GM12878 (cell line): ENCODE measurements at regions not wholly inside any gene's neighbourhood (a gene's known extent, or its start where the extent isn't known, plus 50 kb on each side); places are given as distances from the start of the nearest gene placed in this dataset.

Experiments used
- ATAC-seq: fragments of 200-7000 bp; cut with Tn5 transposase; 3 replicates; pipeline ENCODE4 v1.9.1; 2020; ENCODE audit warnings: mild to moderate bottlenecking, moderate library complexity
- BruUV-seq: library from RNA; stranded (reverse); fragments of 400-500 nt; replicated peaks from 2 replicates; lab custom pipeline; 2021; lab: Mats Ljungman, UMichigan
- CTCF ChIA-PET: fragments of 300-600 bp; sonication (Branson Sonifier 250); formaldehyde crosslinking; extraction: SDS; loops from one replicate; lab custom pipeline; 2021; ENCODE audit warnings: inconsistent platforms; lab: Yijun Ruan, JAX
- POLR2A ChIA-PET: fragments of 350-600 bp; formaldehyde crosslinking; extraction: SDS; loops from one replicate; lab custom pipeline; 2021; ENCODE audit warnings: inconsistent platforms; lab: Charles Lee
- RAD21 ChIA-PET: fragments of 300-600 bp; sonication (Branson Sonifier 250); formaldehyde crosslinking; loops from one replicate; lab custom pipeline; 2023; ENCODE audit warnings: antibody characterized with exemption; ENCODE audit not compliant: unreplicated experiment; lab: Charles Lee
- SMC1A ChIA-PET: fragments of 300-600 bp; sonication (Branson Sonifier 250); formaldehyde crosslinking; loops from one replicate; lab custom pipeline; 2023; ENCODE audit not compliant: unreplicated experiment, uncharacterized antibody; lab: Charles Lee
- DNase-seq: peaks from one replicate; pipeline ENCODE4 v3.0.0-alpha.2; 2011; ENCODE audit warnings: low read depth, low spot score
- FAIRE-seq: peaks from 3 replicates; lab custom pipeline; 2011; peaks lifted over from hg19 to GRCh38; lab: Jason Lieb, UNC
- H2AFZ ChIP-seq: 2 replicates; pipeline ENCODE4 v1.6.0; 2011; ENCODE audit warnings: low read depth, low read length, control low read depth; ENCODE audit not compliant: control insufficient read depth
- H3K27ac ChIP-seq: 2 replicates; pipeline ENCODE4 v1.5.1; 2011; ENCODE audit warnings: control low read depth; ENCODE audit not compliant: control insufficient read depth, insufficient read depth
- H3K27me3 ChIP-seq, 2 experiments: replicated peaks in 1 of 2; 2 replicates each; pipeline versions ENCODE4 v1.6.0 to v1.6.1; 2011; ENCODE audit warnings: low read length in 1 of 2; ENCODE audit not compliant: control insufficient read depth in 2 of 2, insufficient read depth in 2 of 2
- H3K36me3 ChIP-seq, 2 experiments: 2 replicates each; pipeline ENCODE4 v1.5.1; 2011; ENCODE audit warnings: low read length in 1 of 2; ENCODE audit not compliant: control insufficient read depth in 2 of 2, insufficient read depth in 2 of 2
- H3K4me1 ChIP-seq: 2 replicates; pipeline ENCODE4 v1.6.1; 2011; ENCODE audit warnings: mild to moderate bottlenecking, low read length, moderate library complexity, mixed read lengths; ENCODE audit not compliant: control insufficient read depth, insufficient read depth
- H3K4me2 ChIP-seq: 2 replicates; pipeline ENCODE4 v1.6.0; 2011; ENCODE audit warnings: control low read depth; ENCODE audit not compliant: control insufficient read depth, insufficient read depth
- H3K4me3 ChIP-seq: fragments of 200-600 bp; sonication (generic); 2 replicates; pipeline ENCODE4 v1.5.1; 2016
- H3K79me2 ChIP-seq: 2 replicates; pipeline ENCODE4 v1.6.0; 2011; ENCODE audit warnings: low read length; ENCODE audit not compliant: control insufficient read depth, insufficient read depth
- H3K9ac ChIP-seq: 2 replicates; pipeline ENCODE4 v1.8.0; 2011; ENCODE audit warnings: low read length, control low read depth, mixed read lengths; ENCODE audit not compliant: control insufficient read depth, insufficient read depth
- H3K9me3 ChIP-seq: replicated peaks from 3 replicates; pipeline ENCODE4 v1.5.1; 2011; ENCODE audit warnings: mild to moderate bottlenecking, low read length; ENCODE audit not compliant: control insufficient read depth, insufficient read depth
- H4K20me1 ChIP-seq: 2 replicates; pipeline ENCODE4 v1.6.0; 2011; ENCODE audit not compliant: control insufficient read depth, insufficient read depth
- CEBPB ChIP-seq, 2 experiments: fragments of 150-350 bp in 1 of 2; IDR thresholded peaks; 2 replicates each; pipeline ENCODE4 v1.6.1; 2012 to 2014; ENCODE audit warnings: low read depth in 2 of 2, low read length in 2 of 2, borderline replicate concordance in 1 of 2, inconsistent platforms in 1 of 2
- CREM ChIP-seq: IDR thresholded peaks from 2 replicates; pipeline ENCODE4 v1.6.1; 2014; ENCODE audit warnings: antibody characterized with exemption, low read depth
- EGR1 ChIP-seq, 2 experiments: IDR thresholded peaks; 1 replicate in 1 of 2; 2 replicates in 1 of 2; pipeline ENCODE4 v1.6.1; 2011 to 2012; ENCODE audit warnings: low read depth in 2 of 2, low read length in 2 of 2, borderline replicate concordance in 1 of 2, mild to moderate bottlenecking in 1 of 2, moderate library complexity in 1 of 2
- HCFC1 ChIP-seq: fragments of 150-350 bp; IDR thresholded peaks from 2 replicates; pipeline ENCODE4 v1.6.1; 2014; ENCODE audit warnings: low read length
- KAT2A ChIP-seq: conservative IDR thresholded peaks from 2 replicates; pipeline ENCODE4 v1.6.1; 2011; ENCODE audit warnings: low read depth, low read length; ENCODE audit not compliant: control insufficient read depth
- NFYB ChIP-seq: IDR thresholded peaks from 2 replicates; pipeline ENCODE4 v1.6.1; 2011; ENCODE audit warnings: low read depth, mild to moderate bottlenecking, low read length, improper control_type of control experiment, moderate library complexity; ENCODE audit not compliant: insufficient read depth
- REST ChIP-seq: IDR thresholded peaks from 2 replicates; pipeline ENCODE4 v1.6.1; 2012; ENCODE audit warnings: mild to moderate bottlenecking, low read depth, low read length
- SIX5 ChIP-seq: IDR thresholded peaks from 2 replicates; pipeline ENCODE4 v1.6.1; 2011; ENCODE audit warnings: mild to moderate bottlenecking, low read depth, low read length, moderate library complexity; ENCODE audit not compliant: severe bottlenecking
- SMAD1 ChIP-seq: fragments of 450-650 bp; IDR thresholded peaks from 2 replicates; pipeline ENCODE4 v1.6.1; 2018; ENCODE audit warnings: mild to moderate bottlenecking, low read depth; ENCODE audit not compliant: partially characterized antibody
- WGBS: methylation state at CpG from one replicate; pipeline ENCODE4 v1.1.6; 2016; ENCODE audit warnings: low lambda C conversion rate; ENCODE audit not compliant: insufficient replicate concordance, insufficient coverage; ENCODE audit errors: missing lambda C conversion rate; 5-methylcytosine and 5-hydroxymethylcytosine counted together
- in situ Hi-C: fragments of 300-500 bp; cut with MboI; formaldehyde crosslinking; loops from 9 replicates; pipeline ENCODE4 v1.14.3; 2018; ENCODE audit warnings: mixed read lengths
- intact Hi-C: fragments of 100-400 bp; cut with micrococcal nuclease; formaldehyde crosslinking; loops from one replicate; pipeline ENCODE4 v1.14.2; 2022; ENCODE audit not compliant: unreplicated experiment

DNA sequence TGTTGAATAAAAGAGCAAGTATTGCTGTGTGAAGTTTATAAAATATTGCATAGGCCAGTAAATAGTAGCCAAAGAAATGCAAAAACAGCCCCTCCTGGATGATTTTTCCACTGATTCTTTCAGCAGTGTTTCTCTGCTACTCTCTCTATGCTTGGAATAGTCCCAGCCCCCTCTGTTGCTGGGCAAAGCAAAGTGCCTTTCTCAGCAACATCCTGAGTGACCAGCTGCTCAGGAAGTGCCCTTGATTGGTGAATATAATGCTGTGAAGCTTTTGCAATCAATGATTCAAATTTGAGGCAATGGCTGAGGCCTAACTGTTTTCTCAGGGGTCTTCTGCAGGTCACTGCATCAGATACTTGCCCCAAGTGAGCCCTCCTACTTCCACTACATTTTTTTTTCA, 656.7 kb downstream of the ZNF674 start (continued):
- TF ChIP-seq REST (no peak), SMAD1 (no peak), SIX5 (no peak), KAT2A (no peak), CREM (no peak), CEBPB (IDR thresholded peaks at IDR 0.05; ENCODE audit: borderline replicate concordance in 1 of 2, low read depth in 2 of 2, low read length in 2 of 2) (no peak), NFYB (no peak)

DNA sequence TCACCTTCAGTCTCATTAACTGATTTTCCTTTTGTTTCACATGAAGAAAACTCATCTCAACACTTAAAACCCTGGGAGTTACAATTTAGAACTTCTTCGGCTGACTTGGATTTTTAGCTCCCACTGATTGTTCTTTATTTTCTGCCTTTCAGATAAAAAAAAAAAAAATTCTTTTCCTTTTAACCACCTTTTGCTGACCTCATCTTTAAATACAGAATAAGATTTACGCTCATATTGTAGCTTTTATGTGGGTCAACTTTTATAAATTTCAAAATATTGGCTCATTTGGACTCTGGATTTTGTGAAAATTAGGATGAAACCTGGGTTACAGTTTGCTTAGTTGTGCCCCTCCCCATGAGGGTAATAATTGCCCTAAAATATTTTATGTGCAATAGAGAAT, 659.3 kb downstream of the ZNF674 start:
- ChIA-PET RAD21 (no interaction called here), CTCF (no interaction called here), SMC1A (no interaction called here)
- H2AFZ ChIP-seq: no peak overlapping the region
- no peak overlapping the region for H3K9ac ChIP-seq
- no peak for FAIRE-seq
- in situ Hi-C loops: no loop called here
- no peaks in the 10 kb centered on the region for H3K79me2 ChIP-seq
- TF ChIP-seq HCFC1: no peak
- TF ChIP-seq EGR1 (IDR thresholded peaks at IDR 0.05; ENCODE audit: borderline replicate concordance in 1 of 2, low read depth in 2 of 2, low read length in 2 of 2): no peak
- TF ChIP-seq, all 136 proteins: peak for 0
- WGBS: 42% methylated on average over 2 of the region's 2 CpGs
- no peak overlapping the region for H3K4me3 ChIP-seq
- H3K27me3 ChIP-seq: no peaks in the 10 kb centered on the region
- intact Hi-C loops: no loop called here
- no peak overlapping the region for H3K4me2 ChIP-seq
- no peak overlapping the region for H3K27ac ChIP-seq
- H4K20me1 ChIP-seq: no peaks in the 10 kb centered on the region
- H3K9me3 ChIP-seq: no peaks in the 10 kb centered on the region
- no peak for ATAC-seq
- no peak for DNase-seq
- BruUV-seq: no TSS peak
- POLR2A ChIA-PET: no interaction called here
- H3K4me1 ChIP-seq: no peaks in the 10 kb centered on the region
- no peaks in the 10 kb centered on the region for H3K36me3 ChIP-seq
